Keratinocyte (primary cell): ENCODE measurements at regions not wholly inside any gene's neighbourhood (a gene's known extent, or its start where the extent isn't known, plus 50 kb on each side); places are given as distances from the start of the nearest gene placed in this dataset.

ENCODE experiments used
- DNase-seq: peaks from one replicate; pipeline ENCODE4 v3.0.0-alpha.2; 2011; ENCODE audit warnings: low read depth, missing footprints, low spot score
- FAIRE-seq: peaks from 2 replicates; lab custom pipeline; 2011; peaks lifted over from hg19 to GRCh38; lab: Jason Lieb, UNC
- H2AFZ ChIP-seq: 2 replicates; pipeline ENCODE4 v1.6.0; 2012; ENCODE audit warnings: low read length, control low read depth, inconsistent platforms; ENCODE audit not compliant: control insufficient read depth
- H3K27ac ChIP-seq: 2 replicates; pipeline ENCODE4 v1.5.1; 2011; ENCODE audit warnings: low read length; ENCODE audit not compliant: control insufficient read depth, insufficient read depth
- H3K27me3 ChIP-seq: 3 replicates; pipeline ENCODE4 v1.6.0; 2011; ENCODE audit warnings: low read length; ENCODE audit not compliant: control insufficient read depth, insufficient read depth; ENCODE audit errors: extremely low read depth
- H3K36me3 ChIP-seq, 2 experiments: 2 replicates in 1 of 2; 3 replicates in 1 of 2; pipeline ENCODE4 v1.5.1; 2011; ENCODE audit warnings: low read length in 2 of 2, mild to moderate bottlenecking in 1 of 2; ENCODE audit not compliant: control insufficient read depth in 2 of 2, insufficient read depth in 2 of 2; ENCODE audit errors: extremely low read depth in 1 of 2
- H3K4me1 ChIP-seq: 3 replicates; pipeline ENCODE4 v1.5.1; 2011; ENCODE audit warnings: low read length; ENCODE audit not compliant: control insufficient read depth, insufficient read depth; ENCODE audit errors: extremely low read depth
- H3K4me2 ChIP-seq: 3 replicates; pipeline ENCODE4 v1.6.0; 2011; ENCODE audit warnings: low read depth, low read length; ENCODE audit not compliant: control insufficient read depth, insufficient read depth; ENCODE audit errors: extremely low read depth
- H3K4me3 ChIP-seq, 3 experiments: fragments of 200-600 bp in 1 of 3; sonication (generic) in 1 of 3; 2 replicates in 2 of 3; 3 replicates in 1 of 3; pipeline ENCODE4 v1.5.1; 2011 to 2016; ENCODE audit warnings: low read length in 3 of 3, mild to moderate bottlenecking in 3 of 3, control low read depth in 2 of 3, inconsistent platforms in 1 of 3, low read depth in 1 of 3, mixed read lengths in 1 of 3, mixed run types in 1 of 3, moderate library complexity in 1 of 3; ENCODE audit not compliant: control insufficient read depth in 2 of 3, insufficient read depth in 2 of 3; ENCODE audit errors: extremely low read depth in 1 of 3
- H3K79me2 ChIP-seq: 2 replicates; pipeline ENCODE4 v1.6.0; 2012; ENCODE audit warnings: low read length; ENCODE audit not compliant: control insufficient read depth, insufficient read depth
- H3K9ac ChIP-seq: 3 replicates; pipeline ENCODE4 v1.6.0; 2011; ENCODE audit warnings: low read length; ENCODE audit not compliant: control insufficient read depth, insufficient read depth; ENCODE audit errors: extremely low read depth
- H3K9me1 ChIP-seq: 3 replicates; pipeline ENCODE4 v1.6.0; 2011; ENCODE audit warnings: low read length; ENCODE audit not compliant: control insufficient read depth, insufficient read depth; ENCODE audit errors: extremely low read depth
- H3K9me3 ChIP-seq: 2 replicates; pipeline ENCODE4 v1.5.1; 2012; ENCODE audit warnings: low read depth, low read length; ENCODE audit not compliant: control insufficient read depth
- H4K20me1 ChIP-seq: 3 replicates; pipeline ENCODE4 v1.6.0; 2011; ENCODE audit warnings: low read length; ENCODE audit not compliant: control insufficient read depth, insufficient read depth; ENCODE audit errors: extremely low read depth
- CTCF ChIP-seq, 3 experiments: IDR thresholded peaks in 1 of 3; conservative IDR thresholded peaks in 1 of 3; optimal IDR thresholded peaks in 1 of 3; 2 replicates in 2 of 3; 3 replicates in 1 of 3; pipeline versions ENCODE3 to v1.5.1; 2011; ENCODE audit warnings: low read length in 3 of 3, mild to moderate bottlenecking in 3 of 3, moderate library complexity in 2 of 3, control low read depth in 1 of 3, inconsistent platforms in 1 of 3; ENCODE audit not compliant: insufficient read depth in 2 of 3; ENCODE audit errors: extremely low read depth in 1 of 3
- EZH2 ChIP-seq: IDR thresholded peaks from one replicate; pipeline ENCODE4 v1.6.1; 2012; ENCODE audit warnings: inconsistent platforms, mild to moderate bottlenecking, low read length, moderate library complexity
- dilution Hi-C: fragments of 300-500 bp; cut with MboI; formaldehyde crosslinking; loops from one replicate; pipeline ENCODE4 v1.7.0; 2020; ENCODE audit warnings: low sequenced_read_pairs; ENCODE audit not compliant: extremely low pct_ligation_motif_present

GRCh38 chr14:43359317-43359716 lies 1147.8 kb downstream of the FSCB start:
- Histone ChIP-seq H3K36me3 (no peaks in the 10 kb centered on the region), H3K79me2 (no peaks in the 10 kb centered on the region), H3K9me1 (no peaks in the 10 kb centered on the region), H3K4me3 (no peak overlapping the region), H3K9ac (no peak overlapping the region), H3K4me2 (no peak overlapping the region), H3K9me3 (no peaks in the 10 kb centered on the region), H3K27me3 (no peaks in the 10 kb centered on the region), H3K27ac (no peak overlapping the region), H3K4me1 (no peaks in the 10 kb centered on the region), H2AFZ (no peak overlapping the region), H4K20me1 (no peaks in the 10 kb centered on the region)
- DNase-seq, result no peak
- no peak for FAIRE-seq
- dilution Hi-C loops, result no loop called here
- no peak for TF ChIP-seq CTCF (optimal IDR thresholded peaks at IDR 0.05 in 1 of 3, IDR thresholded peaks at IDR 0.05 in 1 of 3, conservative IDR thresholded peaks at IDR 0.05 in 1 of 3; ENCODE audit: extremely low read depth in 1 of 3, insufficient read depth in 2 of 3, low read length in 3 of 3)
- TF ChIP-seq EZH2, result no peak

GRCh38 chr14:43356979-43357545 lies 1150.0 kb downstream of the FSCB start:
- Histone ChIP-seq H2AFZ (no peak overlapping the region), H3K4me1 (no peaks in the 10 kb centered on the region), H3K9ac (no peak overlapping the region), H3K79me2 (no peaks in the 10 kb centered on the region), H3K9me3 (no peaks in the 10 kb centered on the region), H3K9me1 (no peaks in the 10 kb centered on the region), H3K36me3 (no peaks in the 10 kb centered on the region), H3K27ac (no peak overlapping the region), H3K27me3 (no peaks in the 10 kb centered on the region), H4K20me1 (no peaks in the 10 kb centered on the region), H3K4me2 (no peak overlapping the region), H3K4me3 (no peak overlapping the region)
- no peak for DNase-seq
- FAIRE-seq, result no peak
- dilution Hi-C loops, result no loop called here
- TF ChIP-seq EZH2 (no peak), CTCF (optimal IDR thresholded peaks at IDR 0.05 in 1 of 3, IDR thresholded peaks at IDR 0.05 in 1 of 3, conservative IDR thresholded peaks at IDR 0.05 in 1 of 3; ENCODE audit: extremely low read depth in 1 of 3, insufficient read depth in 2 of 3, low read length in 3 of 3) (no peak)
